ENCODE measurements at regions not wholly inside any gene's neighbourhood (a gene's known extent, or its start where the extent isn't known, plus 50 kb on each side); places are given as distances from the start of the nearest gene placed in this dataset.

DNA sequence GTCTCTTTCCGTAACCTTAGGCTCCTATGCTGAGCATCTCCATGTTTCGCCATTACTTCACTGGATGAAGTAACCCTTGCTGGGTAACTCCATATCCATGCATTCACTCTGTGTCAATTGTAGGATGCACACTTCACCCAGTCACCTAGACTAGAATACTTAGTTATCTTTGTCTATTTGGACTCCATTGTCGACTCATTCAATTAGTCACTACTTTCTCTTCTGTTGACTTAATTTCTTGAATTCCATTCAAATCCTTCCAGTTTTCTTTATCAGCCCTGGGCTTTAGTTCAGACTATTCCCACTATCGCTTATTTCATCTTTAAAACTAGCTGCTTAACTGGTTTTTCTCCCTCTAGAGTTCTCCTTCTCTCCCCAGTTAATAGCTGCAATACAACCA, 111.3 kb upstream of the TNS3 start:
- Histone ChIP-seq H3K27ac (ENCODE audit: low read depth, low read length) (no peak overlapping the region), H3K9ac (ENCODE audit: low read depth in 1 of 2, low read length in 2 of 2) (no peak overlapping the region), H3K4me1 (ENCODE audit: control insufficient read depth in 1 of 2, insufficient read depth in 2 of 2, low read length in 2 of 2) (no peaks in the 10 kb centered on the region), H3K36me3 (ENCODE audit: control insufficient read depth in 1 of 2, insufficient read depth in 2 of 2, low read length in 2 of 2) (no peaks in the 10 kb centered on the region), H3K4me3 (ENCODE audit: low read depth in 1 of 2, low read length in 2 of 2) (no peak overlapping the region), H3K27me3 (ENCODE audit: control insufficient read depth in 1 of 2, insufficient read depth in 2 of 2, low read length in 2 of 2) (no peaks in the 10 kb centered on the region), H3K9me3 (ENCODE audit: control insufficient read depth in 1 of 2, low read length in 2 of 2) (no peaks in the 10 kb centered on the region)

DNA sequence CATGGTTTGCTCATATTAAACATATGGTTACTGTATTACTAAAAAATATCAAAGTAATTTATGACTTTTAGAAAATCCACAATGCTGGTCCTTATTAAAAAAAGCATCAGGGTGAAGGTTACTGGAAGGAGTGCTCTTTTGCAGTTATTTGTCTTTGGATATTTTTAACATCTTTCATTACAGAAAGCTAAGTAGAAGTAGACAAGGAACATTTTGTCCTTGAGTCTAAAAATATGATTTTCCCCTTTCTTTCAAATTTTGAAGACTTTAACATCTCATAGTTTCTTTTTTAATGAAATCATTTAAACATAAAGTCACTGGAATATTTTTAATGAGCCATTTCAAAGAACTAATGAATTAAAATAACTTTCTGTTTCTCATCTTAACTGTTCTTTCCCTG, 110.1 kb upstream of the TNS3 start:
- Histone ChIP-seq H3K27ac (ENCODE audit: low read depth, low read length) (no peak overlapping the region), H3K9me3 (ENCODE audit: control insufficient read depth in 1 of 2, low read length in 2 of 2) (no peaks in the 10 kb centered on the region), H3K9ac (ENCODE audit: low read depth in 1 of 2, low read length in 2 of 2) (no peak overlapping the region), H3K36me3 (ENCODE audit: control insufficient read depth in 1 of 2, insufficient read depth in 2 of 2, low read length in 2 of 2) (no peaks in the 10 kb centered on the region), H3K4me1 (ENCODE audit: control insufficient read depth in 1 of 2, insufficient read depth in 2 of 2, low read length in 2 of 2) (no peaks in the 10 kb centered on the region), H3K4me3 (ENCODE audit: low read depth in 1 of 2, low read length in 2 of 2) (no peak overlapping the region), H3K27me3 (ENCODE audit: control insufficient read depth in 1 of 2, insufficient read depth in 2 of 2, low read length in 2 of 2) (no peaks in the 10 kb centered on the region)

DNA sequence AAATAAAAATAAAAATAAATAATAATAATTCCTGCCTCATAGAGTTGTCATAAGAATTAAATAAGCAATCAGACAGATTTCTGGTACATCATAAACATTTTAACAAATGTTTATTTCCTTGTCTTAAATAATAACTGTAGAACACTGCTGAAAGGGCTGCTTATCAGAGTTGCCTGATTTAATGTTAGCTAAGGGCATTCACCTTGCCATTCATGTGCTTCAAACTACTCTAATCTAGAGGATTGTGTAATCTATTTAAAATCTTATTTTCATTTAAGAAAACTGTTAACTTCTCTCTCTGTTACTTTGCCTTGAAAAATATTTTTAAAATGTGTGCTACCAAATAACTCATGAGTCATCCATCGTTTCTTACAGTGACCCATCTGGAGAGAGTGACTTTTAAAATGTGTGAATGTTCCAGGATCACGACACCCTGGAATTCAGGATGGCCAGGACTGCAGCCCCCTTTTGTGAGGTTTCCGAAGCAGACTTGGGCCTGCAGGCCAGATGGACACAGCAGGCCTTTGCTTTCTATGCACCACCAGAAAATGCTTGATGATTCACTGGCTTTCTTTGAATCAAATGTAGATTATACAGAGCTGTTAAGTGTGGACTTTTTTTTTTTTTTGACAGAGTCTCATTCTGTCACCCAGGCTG, 109.1 kb upstream of the TNS3 start:
- H3K9me3 ChIP-seq (ENCODE audit: control insufficient read depth in 1 of 2, low read length in 2 of 2), result no peaks in the 10 kb centered on the region
- no peaks in the 10 kb centered on the region for H3K36me3 ChIP-seq (ENCODE audit: control insufficient read depth in 1 of 2, insufficient read depth in 2 of 2, low read length in 2 of 2)
- H3K27ac ChIP-seq (ENCODE audit: low read depth, low read length), result no peak overlapping the region
- no peaks in the 10 kb centered on the region for H3K4me1 ChIP-seq (ENCODE audit: control insufficient read depth in 1 of 2, insufficient read depth in 2 of 2, low read length in 2 of 2)
- no peak overlapping the region for H3K4me3 ChIP-seq (ENCODE audit: low read depth in 1 of 2, low read length in 2 of 2)
- no peak overlapping the region for H3K9ac ChIP-seq (ENCODE audit: low read depth in 1 of 2, low read length in 2 of 2)
- H3K27me3 ChIP-seq (ENCODE audit: control insufficient read depth in 1 of 2, insufficient read depth in 2 of 2, low read length in 2 of 2), result no peaks in the 10 kb centered on the region

DNA sequence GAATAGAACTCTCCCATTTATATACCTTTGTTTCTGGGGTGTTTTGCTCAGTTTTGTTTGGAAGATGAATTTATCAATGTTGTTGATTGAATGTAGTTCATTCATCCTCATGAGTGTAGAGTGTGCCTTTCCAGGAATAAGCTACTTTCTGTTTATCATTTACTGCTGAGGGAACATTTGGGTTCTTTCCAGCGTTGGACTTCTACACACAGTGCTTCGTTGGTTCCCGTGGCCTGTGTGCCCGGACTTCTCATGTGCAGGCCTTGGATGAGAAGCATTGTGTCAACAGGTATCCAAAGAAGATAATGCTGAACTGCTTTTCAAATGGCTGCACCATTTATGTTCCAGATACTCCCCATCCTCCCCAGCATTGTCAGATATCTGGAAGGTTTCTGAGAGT, 107.6 kb upstream of the TNS3 start:
- H3K36me3 ChIP-seq (ENCODE audit: control insufficient read depth in 1 of 2, insufficient read depth in 2 of 2, low read length in 2 of 2), result no peaks in the 10 kb centered on the region

DNA sequence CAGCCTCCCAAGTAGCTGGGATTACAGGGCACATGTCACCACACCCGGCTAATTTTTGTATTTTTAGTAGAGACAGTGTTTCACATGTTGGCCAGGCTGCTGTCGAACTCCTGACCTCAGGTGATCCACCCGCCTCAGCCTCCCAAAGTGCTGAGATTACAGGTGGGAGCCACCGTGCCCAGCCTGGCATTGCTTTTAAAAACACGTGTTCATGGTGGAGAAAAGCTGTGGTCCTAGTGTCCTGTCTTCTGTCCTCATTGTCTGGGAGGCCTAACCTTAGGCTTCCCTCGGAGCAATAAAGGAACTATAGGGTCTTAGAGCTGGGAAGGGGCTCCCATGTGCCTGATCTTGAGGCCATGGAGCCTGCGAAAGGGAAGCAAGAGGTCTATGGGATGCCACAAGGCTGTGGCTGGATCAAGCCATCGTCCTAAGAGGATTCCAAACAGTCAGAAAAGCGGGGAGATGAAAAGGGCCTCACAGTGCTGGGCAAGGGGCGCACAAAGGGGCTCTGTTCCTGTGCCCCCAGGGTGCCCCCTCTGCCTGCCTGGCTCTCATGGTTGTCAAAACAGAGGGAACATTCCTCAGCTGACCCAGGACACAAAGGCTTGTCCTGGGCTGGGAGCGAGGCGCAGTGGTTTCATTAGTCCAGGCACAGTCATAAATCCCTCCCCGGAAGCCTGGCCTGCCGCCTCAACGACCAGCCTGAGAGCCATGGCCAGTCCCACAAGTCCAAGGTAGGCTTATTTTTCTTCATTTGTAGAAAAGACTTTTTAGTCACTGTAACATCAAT, 106.6 kb upstream of the TNS3 start:
- no peak overlapping the region for H3K9ac ChIP-seq (ENCODE audit: low read depth in 1 of 2, low read length in 2 of 2)
- no peaks in the 10 kb centered on the region for H3K27me3 ChIP-seq (ENCODE audit: control insufficient read depth in 1 of 2, insufficient read depth in 2 of 2, low read length in 2 of 2)
- no peak overlapping the region for H3K4me3 ChIP-seq (ENCODE audit: low read depth in 1 of 2, low read length in 2 of 2)
- H3K4me1 ChIP-seq (ENCODE audit: control insufficient read depth in 1 of 2, insufficient read depth in 2 of 2, low read length in 2 of 2), result no peaks in the 10 kb centered on the region
- no peaks in the 10 kb centered on the region for H3K36me3 ChIP-seq (ENCODE audit: control insufficient read depth in 1 of 2, insufficient read depth in 2 of 2, low read length in 2 of 2)
- H3K27ac ChIP-seq (ENCODE audit: low read depth, low read length), result no peak overlapping the region
- no peaks in the 10 kb centered on the region for H3K9me3 ChIP-seq (ENCODE audit: control insufficient read depth in 1 of 2, low read length in 2 of 2)

More for the DNA sequence above, 107.6 kb upstream of the TNS3 start:
- H3K27me3 ChIP-seq (ENCODE audit: control insufficient read depth in 1 of 2, insufficient read depth in 2 of 2, low read length in 2 of 2), result no peaks in the 10 kb centered on the region
- H3K4me1 ChIP-seq (ENCODE audit: control insufficient read depth in 1 of 2, insufficient read depth in 2 of 2, low read length in 2 of 2), result no peaks in the 10 kb centered on the region
- H3K9ac ChIP-seq (ENCODE audit: low read depth in 1 of 2, low read length in 2 of 2), result no peak overlapping the region
- H3K9me3 ChIP-seq (ENCODE audit: control insufficient read depth in 1 of 2, low read length in 2 of 2), result no peaks in the 10 kb centered on the region
- no peak overlapping the region for H3K4me3 ChIP-seq (ENCODE audit: low read depth in 1 of 2, low read length in 2 of 2)
- no peak overlapping the region for H3K27ac ChIP-seq (ENCODE audit: low read depth, low read length)

DNA sequence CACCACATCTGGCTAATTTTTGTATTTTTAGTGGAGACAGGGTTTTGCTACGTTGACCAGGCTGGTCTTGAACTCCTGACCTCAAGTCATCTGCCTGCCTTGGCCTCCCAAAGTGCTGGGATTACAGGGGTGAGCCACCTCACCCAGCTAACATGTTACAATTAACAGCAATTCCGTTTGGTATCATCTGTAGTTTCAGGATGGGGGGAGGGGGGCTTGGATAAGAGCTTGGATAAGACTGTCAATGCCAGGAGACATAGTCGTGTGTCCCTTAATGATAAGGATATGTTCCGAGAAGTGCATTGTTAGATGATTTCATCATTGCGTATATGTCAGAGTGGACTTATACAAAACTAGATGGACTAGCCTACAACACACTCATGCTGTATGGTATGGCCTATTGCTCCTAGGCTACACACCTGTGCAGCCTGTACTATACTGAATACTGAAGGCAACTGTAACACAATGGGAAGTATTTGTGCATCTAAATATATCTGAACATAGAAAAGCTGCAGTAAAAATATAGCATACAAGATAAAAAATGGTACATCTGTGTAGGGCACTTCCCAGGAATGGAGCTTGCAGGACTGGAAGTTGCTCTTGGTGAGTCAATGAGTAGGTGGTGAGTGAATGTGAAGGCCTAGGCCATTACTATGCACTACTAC, 103.9 kb upstream of the TNS3 start:
- Histone ChIP-seq H3K27ac (ENCODE audit: low read depth, low read length) (no peak overlapping the region), H3K9me3 (ENCODE audit: control insufficient read depth in 1 of 2, low read length in 2 of 2) (no peaks in the 10 kb centered on the region), H3K36me3 (ENCODE audit: control insufficient read depth in 1 of 2, insufficient read depth in 2 of 2, low read length in 2 of 2) (no peaks in the 10 kb centered on the region), H3K4me3 (ENCODE audit: low read depth in 1 of 2, low read length in 2 of 2) (no peak overlapping the region), H3K27me3 (ENCODE audit: control insufficient read depth in 1 of 2, insufficient read depth in 2 of 2, low read length in 2 of 2) (no peaks in the 10 kb centered on the region), H3K9ac (ENCODE audit: low read depth in 1 of 2, low read length in 2 of 2) (no peak overlapping the region), H3K4me1 (ENCODE audit: control insufficient read depth in 1 of 2, insufficient read depth in 2 of 2, low read length in 2 of 2) (no peaks in the 10 kb centered on the region)

GRCh38 chr7:47685151-47685550, 103.2 kb upstream of the TNS3 start:
- H3K4me1 ChIP-seq (ENCODE audit: control insufficient read depth in 1 of 2, insufficient read depth in 2 of 2, low read length in 2 of 2), result no peaks in the 10 kb centered on the region
- no peak overlapping the region for H3K27ac ChIP-seq (ENCODE audit: low read depth, low read length)
- H3K27me3 ChIP-seq (ENCODE audit: control insufficient read depth in 1 of 2, insufficient read depth in 2 of 2, low read length in 2 of 2), result no peaks in the 10 kb centered on the region
- H3K36me3 ChIP-seq (ENCODE audit: control insufficient read depth in 1 of 2, insufficient read depth in 2 of 2, low read length in 2 of 2), result no peaks in the 10 kb centered on the region
- no peak overlapping the region for H3K4me3 ChIP-seq (ENCODE audit: low read depth in 1 of 2, low read length in 2 of 2)
- no peak overlapping the region for H3K9ac ChIP-seq (ENCODE audit: low read depth in 1 of 2, low read length in 2 of 2)
- H3K9me3 ChIP-seq (ENCODE audit: control insufficient read depth in 1 of 2, low read length in 2 of 2), result no peaks in the 10 kb centered on the region

- Histone ChIP-seq H3K4me1 (ENCODE audit: control insufficient read depth in 1 of 2, insufficient read depth in 2 of 2, low read length in 2 of 2) (no peaks in the 10 kb centered on the region), H3K27ac (ENCODE audit: low read depth, low read length) (no peak overlapping the region), H3K9me3 (ENCODE audit: control insufficient read depth in 1 of 2, low read length in 2 of 2) (no peaks in the 10 kb centered on the region), H3K27me3 (ENCODE audit: control insufficient read depth in 1 of 2, insufficient read depth in 2 of 2, low read length in 2 of 2) (no peaks in the 10 kb centered on the region), H3K9ac (ENCODE audit: low read depth in 1 of 2, low read length in 2 of 2) (no peak overlapping the region), H3K4me3 (ENCODE audit: low read depth in 1 of 2, low read length in 2 of 2) (no peak overlapping the region), H3K36me3 (ENCODE audit: control insufficient read depth in 1 of 2, insufficient read depth in 2 of 2, low read length in 2 of 2) (no peaks in the 10 kb centered on the region)
Measured at GRCh38 chr7:47684728-47685127, 102.8 kb upstream of the TNS3 start.

GRCh38 chr7:47683485-47683898, 101.6 kb upstream of the TNS3 start:
- Histone ChIP-seq H3K27me3 (ENCODE audit: control insufficient read depth in 1 of 2, insufficient read depth in 2 of 2, low read length in 2 of 2) (no peaks in the 10 kb centered on the region), H3K36me3 (ENCODE audit: control insufficient read depth in 1 of 2, insufficient read depth in 2 of 2, low read length in 2 of 2) (no peaks in the 10 kb centered on the region), H3K9ac (ENCODE audit: low read depth in 1 of 2, low read length in 2 of 2) (no peak overlapping the region), H3K4me3 (ENCODE audit: low read depth in 1 of 2, low read length in 2 of 2) (no peak overlapping the region), H3K9me3 (ENCODE audit: control insufficient read depth in 1 of 2, low read length in 2 of 2) (no peaks in the 10 kb centered on the region), H3K27ac (ENCODE audit: low read depth, low read length) (no peak overlapping the region), H3K4me1 (ENCODE audit: control insufficient read depth in 1 of 2, insufficient read depth in 2 of 2, low read length in 2 of 2) (no peaks in the 10 kb centered on the region)

- Histone ChIP-seq H3K4me3 (ENCODE audit: low read depth in 1 of 2, low read length in 2 of 2) (no peak overlapping the region), H3K4me1 (ENCODE audit: control insufficient read depth in 1 of 2, insufficient read depth in 2 of 2, low read length in 2 of 2) (no peaks in the 10 kb centered on the region), H3K36me3 (ENCODE audit: control insufficient read depth in 1 of 2, insufficient read depth in 2 of 2, low read length in 2 of 2) (no peaks in the 10 kb centered on the region), H3K9ac (ENCODE audit: low read depth in 1 of 2, low read length in 2 of 2) (no peak overlapping the region), H3K27ac (ENCODE audit: low read depth, low read length) (no peak overlapping the region), H3K27me3 (ENCODE audit: control insufficient read depth in 1 of 2, insufficient read depth in 2 of 2, low read length in 2 of 2) (no peaks in the 10 kb centered on the region), H3K9me3 (ENCODE audit: control insufficient read depth in 1 of 2, low read length in 2 of 2) (no peaks in the 10 kb centered on the region)
Measured at GRCh38 chr7:47682874-47683273, 101.0 kb upstream of the TNS3 start.
